GM12878 (cell line): ENCODE measurements at regions not wholly inside any gene's neighbourhood (a gene's known extent, or its start where the extent isn't known, plus 50 kb on each side); places are given as distances from the start of the nearest gene placed in this dataset.

ENCODE experiments used
- ATAC-seq: fragments of 200-7000 bp; cut with Tn5 transposase; 3 replicates; pipeline ENCODE4 v1.9.1; 2020; ENCODE audit warnings: mild to moderate bottlenecking, moderate library complexity
- BruUV-seq: library from RNA; stranded (reverse); fragments of 400-500 nt; replicated peaks from 2 replicates; lab custom pipeline; 2021; lab: Mats Ljungman, UMichigan
- CTCF ChIA-PET: fragments of 300-600 bp; sonication (Branson Sonifier 250); formaldehyde crosslinking; extraction: SDS; loops from one replicate; lab custom pipeline; 2021; ENCODE audit warnings: inconsistent platforms; lab: Yijun Ruan, JAX
- POLR2A ChIA-PET: fragments of 350-600 bp; formaldehyde crosslinking; extraction: SDS; loops from one replicate; lab custom pipeline; 2021; ENCODE audit warnings: inconsistent platforms; lab: Charles Lee
- RAD21 ChIA-PET: fragments of 300-600 bp; sonication (Branson Sonifier 250); formaldehyde crosslinking; loops from one replicate; lab custom pipeline; 2023; ENCODE audit warnings: antibody characterized with exemption; ENCODE audit not compliant: unreplicated experiment; lab: Charles Lee
- SMC1A ChIA-PET: fragments of 300-600 bp; sonication (Branson Sonifier 250); formaldehyde crosslinking; loops from one replicate; lab custom pipeline; 2023; ENCODE audit not compliant: unreplicated experiment, uncharacterized antibody; lab: Charles Lee
- DNase-seq: peaks from one replicate; pipeline ENCODE4 v3.0.0-alpha.2; 2011; ENCODE audit warnings: low read depth, low spot score
- FAIRE-seq: peaks from 3 replicates; lab custom pipeline; 2011; peaks lifted over from hg19 to GRCh38; lab: Jason Lieb, UNC
- H2AFZ ChIP-seq: 2 replicates; pipeline ENCODE4 v1.6.0; 2011; ENCODE audit warnings: low read depth, low read length, control low read depth; ENCODE audit not compliant: control insufficient read depth
- H3K27ac ChIP-seq: 2 replicates; pipeline ENCODE4 v1.5.1; 2011; ENCODE audit warnings: control low read depth; ENCODE audit not compliant: control insufficient read depth, insufficient read depth
- H3K27me3 ChIP-seq, 2 experiments: replicated peaks in 1 of 2; 2 replicates each; pipeline versions ENCODE4 v1.6.0 to v1.6.1; 2011; ENCODE audit warnings: low read length in 1 of 2; ENCODE audit not compliant: control insufficient read depth in 2 of 2, insufficient read depth in 2 of 2
- H3K36me3 ChIP-seq, 2 experiments: 2 replicates each; pipeline ENCODE4 v1.5.1; 2011; ENCODE audit warnings: low read length in 1 of 2; ENCODE audit not compliant: control insufficient read depth in 2 of 2, insufficient read depth in 2 of 2
- H3K4me1 ChIP-seq: 2 replicates; pipeline ENCODE4 v1.6.1; 2011; ENCODE audit warnings: mild to moderate bottlenecking, low read length, moderate library complexity, mixed read lengths; ENCODE audit not compliant: control insufficient read depth, insufficient read depth
- H3K4me2 ChIP-seq: 2 replicates; pipeline ENCODE4 v1.6.0; 2011; ENCODE audit warnings: control low read depth; ENCODE audit not compliant: control insufficient read depth, insufficient read depth
- H3K4me3 ChIP-seq: fragments of 200-600 bp; sonication (generic); 2 replicates; pipeline ENCODE4 v1.5.1; 2016
- H3K79me2 ChIP-seq: 2 replicates; pipeline ENCODE4 v1.6.0; 2011; ENCODE audit warnings: low read length; ENCODE audit not compliant: control insufficient read depth, insufficient read depth
- H3K9ac ChIP-seq: 2 replicates; pipeline ENCODE4 v1.8.0; 2011; ENCODE audit warnings: low read length, control low read depth, mixed read lengths; ENCODE audit not compliant: control insufficient read depth, insufficient read depth
- H3K9me3 ChIP-seq: replicated peaks from 3 replicates; pipeline ENCODE4 v1.5.1; 2011; ENCODE audit warnings: mild to moderate bottlenecking, low read length; ENCODE audit not compliant: control insufficient read depth, insufficient read depth
- H4K20me1 ChIP-seq: 2 replicates; pipeline ENCODE4 v1.6.0; 2011; ENCODE audit not compliant: control insufficient read depth, insufficient read depth
- BMI1 ChIP-seq: fragments of 450-650 bp; IDR thresholded peaks from 2 replicates; pipeline ENCODE4 v1.6.1; 2016; ENCODE audit warnings: mild to moderate bottlenecking, moderate library complexity, borderline replicate concordance
- CBX3 ChIP-seq: fragments of 200-600 bp; sonication (generic); IDR thresholded peaks from 2 replicates; pipeline ENCODE4 v1.6.1; 2016; ENCODE audit warnings: low read depth, borderline replicate concordance
- CREM ChIP-seq: IDR thresholded peaks from 2 replicates; pipeline ENCODE4 v1.6.1; 2014; ENCODE audit warnings: antibody characterized with exemption, low read depth
- FOS ChIP-seq: IDR thresholded peaks from 3 replicates; pipeline ENCODE4 v1.6.1; 2011; ENCODE audit warnings: borderline replicate concordance; ENCODE audit not compliant: insufficient read length; ENCODE audit errors: extremely low read depth
- HDGF ChIP-seq: fragments of 450-650 bp; IDR thresholded peaks from 2 replicates; pipeline ENCODE4 v1.6.1; 2016; ENCODE audit warnings: antibody characterized with exemption
- PKNOX1 ChIP-seq: fragments of 450-650 bp; IDR thresholded peaks from 2 replicates; pipeline ENCODE4 v1.6.1; 2016; ENCODE audit warnings: mild to moderate bottlenecking
- TCF12 ChIP-seq: IDR thresholded peaks from 2 replicates; pipeline ENCODE4 v1.6.1; 2011; ENCODE audit warnings: low read depth, mild to moderate bottlenecking, low read length
- USF1 ChIP-seq: IDR thresholded peaks from 2 replicates; pipeline ENCODE4 v1.6.1; 2011; ENCODE audit warnings: borderline replicate concordance, low read depth, mild to moderate bottlenecking, moderate library complexity, mixed read lengths, low read length; ENCODE audit not compliant: insufficient read depth; ENCODE audit errors: extremely low read length
- WGBS: methylation state at CpG from one replicate; pipeline ENCODE4 v1.1.6; 2016; ENCODE audit warnings: low lambda C conversion rate; ENCODE audit not compliant: insufficient replicate concordance, insufficient coverage; ENCODE audit errors: missing lambda C conversion rate; 5-methylcytosine and 5-hydroxymethylcytosine counted together
- in situ Hi-C: fragments of 300-500 bp; cut with MboI; formaldehyde crosslinking; loops from 9 replicates; pipeline ENCODE4 v1.14.3; 2018; ENCODE audit warnings: mixed read lengths
- intact Hi-C: fragments of 100-400 bp; cut with micrococcal nuclease; formaldehyde crosslinking; loops from one replicate; pipeline ENCODE4 v1.14.2; 2022; ENCODE audit not compliant: unreplicated experiment

- Histone ChIP-seq H3K4me2 (no peak overlapping the region), H3K27ac (no peak overlapping the region), H3K9ac (no peak overlapping the region), H4K20me1 (no peaks in the 10 kb centered on the region), H3K9me3 (no peaks in the 10 kb centered on the region; the same call in 2 of the 3 replicates), H3K4me1 (no peaks in the 10 kb centered on the region), H3K36me3 (no peaks in the 10 kb centered on the region), H3K27me3 (no peaks in the 10 kb centered on the region), H2AFZ (no peak overlapping the region), H3K4me3 (no peak overlapping the region), H3K79me2 (no peaks in the 10 kb centered on the region)
- no peak for ATAC-seq
- in situ Hi-C loops = no loop called here
- WGBS = 46% methylated on average over 3 of the region's 3 CpGs
- RAD21 ChIA-PET = interaction anchor here (1.6 kb wide), 1 partner anchor 12 kb away, joined by 6 read pairs; no protein-coding TSS in a partner anchor
- TF ChIP-seq HDGF (no peak), CBX3 (no peak), CREM (no peak), TCF12 (no peak), FOS (no peak), PKNOX1 (no peak), USF1 (no peak), BMI1 (no peak)
- no peak for FAIRE-seq
- no TSS peak for BruUV-seq
- POLR2A ChIA-PET = interaction anchor here (0.7 kb wide), 1 partner anchor 16 kb away, joined by 3 read pairs; no protein-coding TSS in a partner anchor
- SMC1A ChIA-PET = interaction anchor here (1.6 to 2.8 kb wide), 2 partner anchors 12 to 14 kb away, joined by 4 to 12 read pairs; no protein-coding TSS in a partner anchor
- DNase-seq = no peak
- intact Hi-C loops = no loop called here
- CTCF ChIA-PET = interaction anchor here (0.5 to 2.7 kb wide), 7 partner anchors 11 to 284 kb away, joined by 3 to 19 read pairs (median 4); no protein-coding TSS in a partner anchor
Measured at GRCh38 chr1:43061757-43062156, 103.1 kb upstream of the SLC2A1 start.
